B cell (primary cell): ENCODE measurements at regions not wholly inside any gene's neighbourhood (a gene's known extent, or its start where the extent isn't known, plus 50 kb on each side); places are given as distances from the start of the nearest gene placed in this dataset.

Experiments
- ATAC-seq: fragments of 200-7000 bp; cut with Tn5 transposase; one replicate; pipeline ENCODE4 v1.10.0; 2021; ENCODE audit warnings: low read depth, mild to moderate bottlenecking, moderate number of reproducible peaks, moderate library complexity
- CTCF ChIA-PET: fragments of 350-600 bp; sonication (Branson Sonifier 250); formaldehyde crosslinking; loops from one replicate; lab custom pipeline; 2021; ENCODE audit warnings: antibody characterized with exemption, inconsistent platforms; lab: Charles Lee
- POLR2A ChIA-PET: fragments of 350-600 bp; sonication (Branson Sonifier 250); formaldehyde crosslinking; loops from one replicate; lab custom pipeline; 2021; ENCODE audit warnings: antibody characterized with exemption; lab: Charles Lee
- DNase-seq: peaks from one replicate; pipeline ENCODE4 v3.0.0; 2013
- H2AFZ ChIP-seq: 2 replicates; pipeline ENCODE4 v1.6.1; 2012; ENCODE audit warnings: mild to moderate bottlenecking, low read depth, low read length; ENCODE audit not compliant: insufficient read depth, poor library complexity, severe bottlenecking
- H3K27ac ChIP-seq, 2 donors: 1 replicate in 1 of 2; 2 replicates in 1 of 2; pipeline ENCODE4 v1.5.1; 2012 to 2013; ENCODE audit warnings: low read length in 2 of 2, mild to moderate bottlenecking in 2 of 2, moderate library complexity in 1 of 2
- H3K27me3 ChIP-seq, 4 experiments: fragments of 200-600 bp in 1 of 4; sonication (generic) in 1 of 4; replicated peaks in 1 of 4; 1 replicate in 2 of 4; 2 replicates in 2 of 4; pipeline versions ENCODE4 v1.6.1 to v1.7.0; 2013 to 2016; ENCODE audit warnings: low read length in 3 of 4, mild to moderate bottlenecking in 2 of 4, mixed read lengths in 1 of 4, moderate library complexity in 1 of 4; ENCODE audit not compliant: insufficient read depth in 4 of 4, control insufficient read depth in 3 of 4; ENCODE audit errors: control extremely low read depth in 1 of 4
- H3K36me3 ChIP-seq, 2 experiments: replicated peaks in 1 of 2; 1 replicate in 1 of 2; 2 replicates in 1 of 2; pipeline versions ENCODE4 v1.6.1 to v1.7.1; 2013; ENCODE audit warnings: low read length in 1 of 2; ENCODE audit not compliant: insufficient read depth in 2 of 2, control insufficient read depth in 1 of 2; ENCODE audit errors: control extremely low read depth in 1 of 2, extremely low read depth in 1 of 2
- H3K4me1 ChIP-seq, 2 donors: fragments of 200-600 bp in 1 of 2; sonication (generic) in 1 of 2; 1 replicate in 1 of 2; 2 replicates in 1 of 2; pipeline versions ENCODE4 v1.5.1 to v1.6.1; 2013 to 2017; ENCODE audit warnings: low read length in 2 of 2; ENCODE audit not compliant: control insufficient read depth in 2 of 2, insufficient read depth in 2 of 2
- H3K4me2 ChIP-seq: replicated peaks from 2 replicates; pipeline ENCODE3; 2012; ENCODE audit warnings: mild to moderate bottlenecking, low read depth, low read length; ENCODE audit not compliant: poor library complexity, severe bottlenecking
- H3K4me3 ChIP-seq, 5 experiments: fragments of 200-600 bp in 1 of 5; sonication (generic) in 1 of 5; 1 replicate in 3 of 5; 2 replicates in 2 of 5; pipeline versions ENCODE4 v1.5.1 to v1.7.0; 2011 to 2016; ENCODE audit warnings: low read length in 4 of 5, mild to moderate bottlenecking in 4 of 5, low read depth in 2 of 5, control low read depth in 1 of 5, moderate library complexity in 1 of 5; ENCODE audit not compliant: insufficient read depth in 1 of 5; ENCODE audit errors: control extremely low read depth in 1 of 5, extremely low read depth in 1 of 5
- H3K79me2 ChIP-seq: fragments of 200-600 bp; sonication (generic); one replicate; pipeline ENCODE4 v1.6.0; 2016; ENCODE audit warnings: low read length; ENCODE audit not compliant: control insufficient read depth, insufficient read depth
- H3K9ac ChIP-seq: fragments of 200-600 bp; sonication (generic); 2 replicates; pipeline ENCODE4 v1.6.1; 2017; ENCODE audit warnings: mild to moderate bottlenecking, low read length, moderate library complexity
- H3K9me3 ChIP-seq, 3 donors: one replicate each; pipeline versions ENCODE4 v1.6.1 to v1.7.1; 2013; ENCODE audit warnings: low read length in 2 of 3; ENCODE audit not compliant: control insufficient read depth in 2 of 3, insufficient read depth in 1 of 3; ENCODE audit errors: control extremely low read depth in 1 of 3
- H4K20me1 ChIP-seq: 2 replicates; pipeline ENCODE4 v1.6.0; 2012; ENCODE audit warnings: mild to moderate bottlenecking, low read length; ENCODE audit not compliant: insufficient read depth, control insufficient read depth, poor library complexity, severe bottlenecking
- H3K27ac Mint-ChIP-seq: one replicate; pipeline ENCODE4 v1.8.0; 2021; ENCODE audit warnings: mixed read lengths
- H3K27me3 Mint-ChIP-seq: one replicate; pipeline ENCODE4 v1.8.0; 2021; ENCODE audit warnings: mixed read lengths
- H3K4me1 Mint-ChIP-seq: one replicate; pipeline ENCODE4 v1.8.0; 2021; ENCODE audit warnings: mixed read lengths
- H3K4me3 Mint-ChIP-seq: one replicate; pipeline ENCODE4 v1.8.0; 2021; ENCODE audit warnings: mixed read lengths
- H3K9me3 Mint-ChIP-seq: one replicate; pipeline ENCODE4 v1.8.0; 2022; ENCODE audit warnings: mixed read lengths; ENCODE audit not compliant: insufficient read depth
- CTCF ChIP-seq: fragments of 200-600 bp; IDR thresholded peaks from one replicate; pipeline ENCODE4 v1.8.0; 2022; ENCODE audit warnings: antibody characterized with exemption, mild to moderate bottlenecking
- EZH2 ChIP-seq: IDR thresholded peaks from 2 replicates; pipeline ENCODE4 v1.6.1; 2012; ENCODE audit warnings: borderline replicate concordance, low read depth, mild to moderate bottlenecking, moderate library complexity, low read length; ENCODE audit not compliant: insufficient read depth, poor library complexity, severe bottlenecking
- WGBS: methylation state at CpG from one replicate; pipeline ENCODE4 v1.1.5; 2013; ENCODE audit warnings: missing lambda C conversion rate; ENCODE audit not compliant: insufficient coverage; 5-methylcytosine and 5-hydroxymethylcytosine counted together
- intact Hi-C: fragments of 100-400 bp; cut with micrococcal nuclease; formaldehyde crosslinking; loops from one replicate; pipeline ENCODE4 v1.10.0; 2022

GRCh38 chr3:20698896-20699295, 512.9 kb upstream of the SGO1 start:
- Histone ChIP-seq H3K9me3 (no peaks in the 10 kb centered on the region), H3K27ac (no peak overlapping the region), H3K79me2 (no peaks in the 10 kb centered on the region), H3K4me1 (no peaks in the 10 kb centered on the region), H4K20me1 (no peaks in the 10 kb centered on the region), H3K4me3 (no peak overlapping the region), H3K9ac (no peak overlapping the region), H3K27me3 (no peaks in the 10 kb centered on the region), H3K4me2 (no peak overlapping the region), H3K36me3 (no peaks in the 10 kb centered on the region), H2AFZ (no peak overlapping the region)
- ChIA-PET POLR2A (no interaction called here), CTCF (no interaction called here)
- Mint-ChIP-seq H3K9me3 (peaks cover 2% of the 10 kb centered on the region), H3K27me3 (no peaks in the 10 kb centered on the region), H3K27ac (no peak overlapping the region), H3K4me3 (no peak overlapping the region), H3K4me1 (no peaks in the 10 kb centered on the region)
- intact Hi-C loops = no loop called here
- no peak for TF ChIP-seq EZH2
- no peak for TF ChIP-seq CTCF
- DNase-seq = no peak
- 100% methylated on average over 3 of the region's 5 CpGs for WGBS
- ATAC-seq = no peak

GRCh38 chr3:20696388-20697150, 510.6 kb upstream of the SGO1 start:
- no peak overlapping the region for H3K4me3 Mint-ChIP-seq
- H3K27ac Mint-ChIP-seq = no peak overlapping the region
- Histone ChIP-seq H3K79me2 (no peaks in the 10 kb centered on the region), H3K36me3 (no peaks in the 10 kb centered on the region), H3K27me3 (no peaks in the 10 kb centered on the region), H2AFZ (no peak overlapping the region), H3K4me2 (no peak overlapping the region), H3K4me1 (no peaks in the 10 kb centered on the region), H3K27ac (no peak overlapping the region), H3K4me3 (no peak overlapping the region), H4K20me1 (no peaks in the 10 kb centered on the region), H3K9me3 (no peaks in the 10 kb centered on the region), H3K9ac (no peak overlapping the region)
- H3K4me1 Mint-ChIP-seq = no peaks in the 10 kb centered on the region
- no peaks in the 10 kb centered on the region for H3K27me3 Mint-ChIP-seq
- POLR2A ChIA-PET = no interaction called here
- TF ChIP-seq CTCF = no peak
- ATAC-seq (no peak), DNase-seq (no peak)
- CTCF ChIA-PET = no interaction called here
- H3K9me3 Mint-ChIP-seq = no peaks in the 10 kb centered on the region
- WGBS = 80% methylated on average over 2 of the region's 4 CpGs
- intact Hi-C loops = no loop called here
